GM12878 (cell line): ENCODE measurements at regions not wholly inside any gene's neighbourhood (a gene's known extent, or its start where the extent isn't known, plus 50 kb on each side); places are given as distances from the start of the nearest gene placed in this dataset.
A peak's percentile ranks its signal among the peaks of the same experiment; 100 is the strongest.

Source experiments
- ATAC-seq: fragments of 200-7000 bp; cut with Tn5 transposase; 3 replicates; pipeline ENCODE4 v1.9.1; 2020; ENCODE audit warnings: mild to moderate bottlenecking, moderate library complexity
- BruUV-seq: library from RNA; stranded (reverse); fragments of 400-500 nt; replicated peaks from 2 replicates; lab custom pipeline; 2021; lab: Mats Ljungman, UMichigan
- CTCF ChIA-PET: fragments of 300-600 bp; sonication (Branson Sonifier 250); formaldehyde crosslinking; extraction: SDS; loops from one replicate; lab custom pipeline; 2021; ENCODE audit warnings: inconsistent platforms; lab: Yijun Ruan, JAX
- POLR2A ChIA-PET: fragments of 350-600 bp; formaldehyde crosslinking; extraction: SDS; loops from one replicate; lab custom pipeline; 2021; ENCODE audit warnings: inconsistent platforms; lab: Charles Lee
- RAD21 ChIA-PET: fragments of 300-600 bp; sonication (Branson Sonifier 250); formaldehyde crosslinking; loops from one replicate; lab custom pipeline; 2023; ENCODE audit warnings: antibody characterized with exemption; ENCODE audit not compliant: unreplicated experiment; lab: Charles Lee
- SMC1A ChIA-PET: fragments of 300-600 bp; sonication (Branson Sonifier 250); formaldehyde crosslinking; loops from one replicate; lab custom pipeline; 2023; ENCODE audit not compliant: unreplicated experiment, uncharacterized antibody; lab: Charles Lee
- DNase-seq: peaks from one replicate; pipeline ENCODE4 v3.0.0-alpha.2; 2011; ENCODE audit warnings: low read depth, low spot score
- FAIRE-seq: peaks from 3 replicates; lab custom pipeline; 2011; peaks lifted over from hg19 to GRCh38; lab: Jason Lieb, UNC
- H2AFZ ChIP-seq: 2 replicates; pipeline ENCODE4 v1.6.0; 2011; ENCODE audit warnings: low read depth, low read length, control low read depth; ENCODE audit not compliant: control insufficient read depth
- H3K27ac ChIP-seq: 2 replicates; pipeline ENCODE4 v1.5.1; 2011; ENCODE audit warnings: control low read depth; ENCODE audit not compliant: control insufficient read depth, insufficient read depth
- H3K27me3 ChIP-seq, 2 experiments: replicated peaks in 1 of 2; 2 replicates each; pipeline versions ENCODE4 v1.6.0 to v1.6.1; 2011; ENCODE audit warnings: low read length in 1 of 2; ENCODE audit not compliant: control insufficient read depth in 2 of 2, insufficient read depth in 2 of 2
- H3K36me3 ChIP-seq, 2 experiments: 2 replicates each; pipeline ENCODE4 v1.5.1; 2011; ENCODE audit warnings: low read length in 1 of 2; ENCODE audit not compliant: control insufficient read depth in 2 of 2, insufficient read depth in 2 of 2
- H3K4me1 ChIP-seq: 2 replicates; pipeline ENCODE4 v1.6.1; 2011; ENCODE audit warnings: mild to moderate bottlenecking, low read length, moderate library complexity, mixed read lengths; ENCODE audit not compliant: control insufficient read depth, insufficient read depth
- H3K4me2 ChIP-seq: 2 replicates; pipeline ENCODE4 v1.6.0; 2011; ENCODE audit warnings: control low read depth; ENCODE audit not compliant: control insufficient read depth, insufficient read depth
- H3K4me3 ChIP-seq: fragments of 200-600 bp; sonication (generic); 2 replicates; pipeline ENCODE4 v1.5.1; 2016
- H3K79me2 ChIP-seq: 2 replicates; pipeline ENCODE4 v1.6.0; 2011; ENCODE audit warnings: low read length; ENCODE audit not compliant: control insufficient read depth, insufficient read depth
- H3K9ac ChIP-seq: 2 replicates; pipeline ENCODE4 v1.8.0; 2011; ENCODE audit warnings: low read length, control low read depth, mixed read lengths; ENCODE audit not compliant: control insufficient read depth, insufficient read depth
- H3K9me3 ChIP-seq: replicated peaks from 3 replicates; pipeline ENCODE4 v1.5.1; 2011; ENCODE audit warnings: mild to moderate bottlenecking, low read length; ENCODE audit not compliant: control insufficient read depth, insufficient read depth
- H4K20me1 ChIP-seq: 2 replicates; pipeline ENCODE4 v1.6.0; 2011; ENCODE audit not compliant: control insufficient read depth, insufficient read depth
- CBX3 ChIP-seq: fragments of 200-600 bp; sonication (generic); IDR thresholded peaks from 2 replicates; pipeline ENCODE4 v1.6.1; 2016; ENCODE audit warnings: low read depth, borderline replicate concordance
- CHD2 ChIP-seq: IDR thresholded peaks from 2 replicates; pipeline ENCODE4 v1.6.1; 2011; ENCODE audit warnings: low read depth, low read length, improper control_type of control experiment, borderline replicate concordance
- CHD4 ChIP-seq: fragments of 200-600 bp; sonication (generic); IDR thresholded peaks from 2 replicates; pipeline ENCODE4 v1.6.1; 2016; ENCODE audit warnings: mild to moderate bottlenecking
- DPF2 ChIP-seq: fragments of 450-650 bp; IDR thresholded peaks from 2 replicates; pipeline ENCODE4 v1.6.1; 2017; ENCODE audit warnings: mild to moderate bottlenecking
- NFXL1 ChIP-seq: fragments of 450-650 bp; IDR thresholded peaks from 2 replicates; pipeline ENCODE4 v1.6.1; 2017; ENCODE audit warnings: antibody characterized with exemption, mild to moderate bottlenecking, borderline replicate concordance
- PRDM15 ChIP-seq: fragments of 450-650 bp; formaldehyde crosslinking; IDR thresholded peaks from 2 replicates; pipeline ENCODE4 v1.4.0; 2020; ENCODE audit warnings: mild to moderate bottlenecking, moderate library complexity
- RELB ChIP-seq: fragments of 450-650 bp; IDR thresholded peaks from 2 replicates; pipeline ENCODE4 v1.6.1; 2017; ENCODE audit warnings: low read depth, mild to moderate bottlenecking, moderate library complexity
- REST ChIP-seq: IDR thresholded peaks from 2 replicates; pipeline ENCODE4 v1.6.1; 2012; ENCODE audit warnings: mild to moderate bottlenecking, low read depth, low read length
- STAT3 ChIP-seq: IDR thresholded peaks from 2 replicates; pipeline ENCODE4 v1.6.1; 2011; ENCODE audit warnings: low read depth, low read length, improper control_type of control experiment
- YBX1 ChIP-seq: fragments of 450-650 bp; IDR thresholded peaks from 2 replicates; pipeline ENCODE4 v1.6.1; 2016; ENCODE audit warnings: antibody characterized with exemption
- ZBTB4 ChIP-seq: fragments of 450-650 bp; formaldehyde crosslinking; IDR thresholded peaks from 2 replicates; pipeline ENCODE4 v1.4.0; 2022; ENCODE audit warnings: mild to moderate bottlenecking, moderate library complexity
- WGBS: methylation state at CpG from one replicate; pipeline ENCODE4 v1.1.6; 2016; ENCODE audit warnings: low lambda C conversion rate; ENCODE audit not compliant: insufficient replicate concordance, insufficient coverage; ENCODE audit errors: missing lambda C conversion rate; 5-methylcytosine and 5-hydroxymethylcytosine counted together
- in situ Hi-C: fragments of 300-500 bp; cut with MboI; formaldehyde crosslinking; loops from 9 replicates; pipeline ENCODE4 v1.14.3; 2018; ENCODE audit warnings: mixed read lengths
- intact Hi-C: fragments of 100-400 bp; cut with micrococcal nuclease; formaldehyde crosslinking; loops from one replicate; pipeline ENCODE4 v1.14.2; 2022; ENCODE audit not compliant: unreplicated experiment

- intact Hi-C loops: loop anchor here (10.0 kb wide), 1 partner anchor 322 kb away; the partner anchor contains the start of gene IER5L
- Histone ChIP-seq H2AFZ (no peak overlapping the region), H3K4me2 (peak overlapping the region; percentile 87), H3K9me3 (no peaks in the 10 kb centered on the region), H3K27me3 (peaks cover 4 to 9% of the 10 kb centered on the region in 2 experiments), H3K9ac (no peak overlapping the region), H3K4me1 (peaks cover 9% of the 10 kb centered on the region), H4K20me1 (no peaks in the 10 kb centered on the region), H3K36me3 (no peaks in the 10 kb centered on the region), H3K4me3 (peak overlapping the region; percentile 41; the same call in 1 of the 2 replicates), H3K79me2 (no peaks in the 10 kb centered on the region), H3K27ac (no peak overlapping the region)
- ChIA-PET CTCF (interaction anchor here (0.6 to 1.3 kb wide), 6 partner anchors 84 to 365 kb away, joined by 3 to 4 read pairs (median 3); no protein-coding TSS in a partner anchor), POLR2A (interaction anchor here (0.6 to 1.1 kb wide), 3 partner anchors 36 to 83 kb away, joined by 3 to 4 read pairs (median 3); no protein-coding TSS in a partner anchor), RAD21 (interaction anchor here (0.6 to 1.8 kb wide), 7 partner anchors 37 to 355 kb away, joined by 3 to 19 read pairs (median 4); no protein-coding TSS in a partner anchor), SMC1A (interaction anchor here (0.5 to 1.0 kb wide), 4 partner anchors 36 to 128 kb away, joined by 3 to 4 read pairs (median 3); no protein-coding TSS in a partner anchor)
- 3% methylated on average over 32 of the region's 43 CpGs for WGBS
- in situ Hi-C loops: no loop called here
- no peak for DNase-seq
- ATAC-seq: peak; percentile 90
- no TSS peak for BruUV-seq
- FAIRE-seq: no peak
- TF ChIP-seq NFXL1 (no peak), REST (no peak), YBX1 (no peak), ZBTB4 (CRISPR knock-in tag) (no peak), CBX3 (no peak), PRDM15 (CRISPR knock-in tag) (no peak), CHD2 (0 out of 2 replicates have a peak, but pooled peaks have one; percentile 31), RELB (0 out of 2 replicates have a peak, but pooled peaks have one; percentile 32), DPF2 (peak; percentile 71), STAT3 (no peak), CHD4 (no peak)
Measured at GRCh38 chr9:129496473-129497004, 124.4 kb downstream of the C9orf50 start.
